GM12874 (cell line): ENCODE measurements at regions not wholly inside any gene's neighbourhood (a gene's known extent, or its start where the extent isn't known, plus 50 kb on each side); places are given as distances from the start of the nearest gene placed in this dataset.

Source experiments
- TF ChIP-seq, protein P1 (sequence below): IDR thresholded peaks from 2 replicates; pipeline ENCODE4 v1.5.1; 2011; ENCODE audit warnings: low read depth, mild to moderate bottlenecking, control low read depth, low read length, moderate library complexity; ENCODE audit not compliant: insufficient read depth

GRCh38 chr7:13107291-13107690 lies 419.9 kb downstream of the ARL4A start:
- TF ChIP-seq, protein P1, sequence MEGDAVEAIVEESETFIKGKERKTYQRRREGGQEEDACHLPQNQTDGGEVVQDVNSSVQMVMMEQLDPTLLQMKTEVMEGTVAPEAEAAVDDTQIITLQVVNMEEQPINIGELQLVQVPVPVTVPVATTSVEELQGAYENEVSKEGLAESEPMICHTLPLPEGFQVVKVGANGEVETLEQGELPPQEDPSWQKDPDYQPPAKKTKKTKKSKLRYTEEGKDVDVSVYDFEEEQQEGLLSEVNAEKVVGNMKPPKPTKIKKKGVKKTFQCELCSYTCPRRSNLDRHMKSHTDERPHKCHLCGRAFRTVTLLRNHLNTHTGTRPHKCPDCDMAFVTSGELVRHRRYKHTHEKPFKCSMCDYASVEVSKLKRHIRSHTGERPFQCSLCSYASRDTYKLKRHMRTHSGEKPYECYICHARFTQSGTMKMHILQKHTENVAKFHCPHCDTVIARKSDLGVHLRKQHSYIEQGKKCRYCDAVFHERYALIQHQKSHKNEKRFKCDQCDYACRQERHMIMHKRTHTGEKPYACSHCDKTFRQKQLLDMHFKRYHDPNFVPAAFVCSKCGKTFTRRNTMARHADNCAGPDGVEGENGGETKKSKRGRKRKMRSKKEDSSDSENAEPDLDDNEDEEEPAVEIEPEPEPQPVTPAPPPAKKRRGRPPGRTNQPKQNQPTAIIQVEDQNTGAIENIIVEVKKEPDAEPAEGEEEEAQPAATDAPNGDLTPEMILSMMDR, result no peak

DNA sequence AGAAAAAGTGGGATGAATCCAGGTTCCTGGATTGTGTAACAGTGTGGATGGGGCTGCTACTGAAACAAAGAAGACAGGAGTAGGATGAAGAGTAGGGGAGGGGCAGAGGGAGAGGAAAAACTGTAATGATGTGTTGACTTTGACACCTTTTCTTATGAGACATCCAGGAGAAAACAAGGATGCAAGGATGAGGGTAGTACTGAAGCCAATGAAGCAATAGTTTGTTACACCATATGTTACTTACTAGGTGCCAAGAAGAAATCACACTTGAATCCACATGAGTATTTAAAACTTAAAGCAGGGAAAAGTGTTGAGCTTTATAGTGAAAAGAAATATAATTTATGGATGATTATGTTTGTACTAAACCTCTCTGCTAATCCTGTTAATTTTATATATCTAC lies 420.6 kb downstream of the ARL4A start:
- TF ChIP-seq, protein P1, result no peak

- TF ChIP-seq, protein P1, result no peak
These were observed 421.8 kb downstream of the ARL4A start for GRCh38 chr7:13109201-13109600.

GRCh38 chr7:13110107-13110506 lies 422.7 kb downstream of the ARL4A start:
- TF ChIP-seq, protein P1, result no peak

- TF ChIP-seq, protein P1, result no peak
These were observed 423.8 kb downstream of the ARL4A start for GRCh38 chr7:13111230-13111629.

DNA sequence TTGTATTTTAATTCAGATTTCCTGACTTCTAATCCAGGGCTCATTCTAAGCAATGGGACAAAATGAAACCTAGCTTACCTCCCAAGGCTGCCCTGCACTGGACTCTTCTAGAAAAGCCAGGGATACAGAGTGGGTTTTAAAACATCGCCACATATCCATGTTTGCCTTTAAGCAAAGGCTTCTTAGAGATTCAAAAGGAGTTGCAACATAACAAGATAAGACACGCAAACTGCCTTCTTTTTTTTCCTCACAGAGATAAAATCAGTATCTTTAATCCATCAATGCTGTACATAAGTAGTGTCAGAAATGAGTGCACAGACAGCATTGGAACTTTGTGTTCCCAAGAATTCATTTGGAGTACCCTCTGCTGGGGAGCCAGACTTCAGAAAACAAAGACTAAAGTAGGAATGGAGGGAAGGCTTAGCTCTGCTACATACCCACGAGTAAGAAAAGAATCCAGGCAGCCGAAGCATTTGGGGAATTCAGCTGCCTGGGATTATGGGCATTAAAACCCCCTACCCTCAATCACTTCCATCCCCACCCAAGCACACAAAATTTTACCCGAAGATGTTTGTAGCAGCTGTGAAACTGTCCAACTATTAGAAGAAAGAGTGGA lies 427.8 kb downstream of the ARL4A start:
- TF ChIP-seq, protein P1, result no peak

- TF ChIP-seq, protein P1, result no peak
These were observed 428.4 kb downstream of the ARL4A start for GRCh38 chr7:13115855-13116254.

DNA sequence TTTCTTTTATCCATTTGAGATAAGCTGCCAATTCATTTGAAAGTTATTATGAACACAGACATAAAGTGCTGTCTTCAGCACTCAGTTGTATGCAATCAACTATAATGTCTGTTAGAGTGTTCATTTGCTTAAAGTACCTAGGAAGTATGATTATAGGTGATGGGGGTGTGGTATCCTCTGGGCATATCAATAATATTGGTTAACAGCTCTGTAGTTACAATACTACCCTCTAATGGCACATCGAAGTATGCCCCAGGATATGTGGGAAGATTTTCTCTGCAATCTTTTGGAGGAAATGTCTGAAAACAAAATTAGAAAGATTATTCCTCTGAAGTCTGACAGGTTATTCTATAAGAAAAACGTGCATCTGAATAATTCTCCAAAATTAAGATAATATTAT lies 429.7 kb downstream of the ARL4A start:
- TF ChIP-seq, protein P1, result no peak
